ENCODE measurements at regions not wholly inside any gene's neighbourhood (a gene's known extent, or its start where the extent isn't known, plus 50 kb on each side); places are given as distances from the start of the nearest gene placed in this dataset.

GRCh38 chr9:96160866-96161265, 141.1 kb downstream of the HSD17B3 start:
- Histone ChIP-seq H3F3A (ENCODE audit: low read depth) (no peaks in the 10 kb centered on the region), H3K9me2 (replicated peaks; ENCODE audit: low read depth, low read length) (no peaks in the 10 kb centered on the region), H3K4me3 (ENCODE audit: low read length, poor library complexity, severe bottlenecking) (no peak overlapping the region), H3K4me1 (ENCODE audit: insufficient read depth, low read length, poor library complexity, severe bottlenecking) (peaks cover 17% of the 10 kb centered on the region), H2AFZ (ENCODE audit: low read length) (no peak overlapping the region), H3K79me2 (ENCODE audit: insufficient read depth, low read length) (no peaks in the 10 kb centered on the region), H3K27me3 (ENCODE audit: insufficient read depth, low read length, poor library complexity, severe bottlenecking) (peaks cover 75% of the 10 kb centered on the region), H4K20me1 (ENCODE audit: insufficient read depth, low read length, poor library complexity, severe bottlenecking) (peaks cover 2% of the 10 kb centered on the region), H3K4me2 (ENCODE audit: low read depth, low read length, poor library complexity, severe bottlenecking) (no peak overlapping the region), H3K36me3 (ENCODE audit: insufficient read depth, low read length) (no peaks in the 10 kb centered on the region), H3K9ac (ENCODE audit: low read depth, low read length, poor library complexity, severe bottlenecking) (no peak overlapping the region), H3K9me3 (ENCODE audit: insufficient read depth, low read depth, low read length) (no peaks in the 10 kb centered on the region)
- no peak for TF ChIP-seq EZH2phosphoT487 (IDR thresholded peaks at IDR 0.05; ENCODE audit: borderline replicate concordance)
- TF ChIP-seq CTCF (conservative IDR thresholded peaks at IDR 0.05; ENCODE audit: low read length), result no peak

GRCh38 chr9:96160168-96160567, 141.8 kb downstream of the HSD17B3 start:
- peaks cover 17% of the 10 kb centered on the region for H3K4me1 ChIP-seq (ENCODE audit: insufficient read depth, low read length, poor library complexity, severe bottlenecking)
- TF ChIP-seq CTCF (conservative IDR thresholded peaks at IDR 0.05; ENCODE audit: low read length), result no peak
- TF ChIP-seq EZH2phosphoT487 (IDR thresholded peaks at IDR 0.05; ENCODE audit: borderline replicate concordance), result no peak
- no peaks in the 10 kb centered on the region for H3F3A ChIP-seq (ENCODE audit: low read depth)
- peaks cover 2% of the 10 kb centered on the region for H4K20me1 ChIP-seq (ENCODE audit: insufficient read depth, low read length, poor library complexity, severe bottlenecking)
- H3K9me3 ChIP-seq (ENCODE audit: insufficient read depth, low read depth, low read length), result no peaks in the 10 kb centered on the region
- H3K79me2 ChIP-seq (ENCODE audit: insufficient read depth, low read length), result no peaks in the 10 kb centered on the region
- H3K9me2 ChIP-seq (replicated peaks; ENCODE audit: low read depth, low read length), result no peaks in the 10 kb centered on the region
- H3K4me3 ChIP-seq (ENCODE audit: low read length, poor library complexity, severe bottlenecking), result no peak overlapping the region
- no peak overlapping the region for H2AFZ ChIP-seq (ENCODE audit: low read length)
- H3K9ac ChIP-seq (ENCODE audit: low read depth, low read length, poor library complexity, severe bottlenecking), result no peak overlapping the region
- peaks cover 79% of the 10 kb centered on the region for H3K27me3 ChIP-seq (ENCODE audit: insufficient read depth, low read length, poor library complexity, severe bottlenecking)
- no peaks in the 10 kb centered on the region for H3K36me3 ChIP-seq (ENCODE audit: insufficient read depth, low read length)
- H3K4me2 ChIP-seq (ENCODE audit: low read depth, low read length, poor library complexity, severe bottlenecking), result no peak overlapping the region

GRCh38 chr9:96159596-96159995, 142.4 kb downstream of the HSD17B3 start:
- no peaks in the 10 kb centered on the region for H3K36me3 ChIP-seq (ENCODE audit: insufficient read depth, low read length)
- H4K20me1 ChIP-seq (ENCODE audit: insufficient read depth, low read length, poor library complexity, severe bottlenecking), result peaks cover 2% of the 10 kb centered on the region
- H3K27me3 ChIP-seq (ENCODE audit: insufficient read depth, low read length, poor library complexity, severe bottlenecking), result peaks cover 76% of the 10 kb centered on the region
- H3K4me1 ChIP-seq (ENCODE audit: insufficient read depth, low read length, poor library complexity, severe bottlenecking), result peaks cover 17% of the 10 kb centered on the region
- H3K9me3 ChIP-seq (ENCODE audit: insufficient read depth, low read depth, low read length), result no peaks in the 10 kb centered on the region
- no peak overlapping the region for H2AFZ ChIP-seq (ENCODE audit: low read length)
- H3K4me2 ChIP-seq (ENCODE audit: low read depth, low read length, poor library complexity, severe bottlenecking), result no peak overlapping the region
- no peak for TF ChIP-seq CTCF (conservative IDR thresholded peaks at IDR 0.05; ENCODE audit: low read length)
- no peak for TF ChIP-seq EZH2phosphoT487 (IDR thresholded peaks at IDR 0.05; ENCODE audit: borderline replicate concordance)
- no peaks in the 10 kb centered on the region for H3K79me2 ChIP-seq (ENCODE audit: insufficient read depth, low read length)
- H3F3A ChIP-seq (ENCODE audit: low read depth), result no peaks in the 10 kb centered on the region
- H3K9ac ChIP-seq (ENCODE audit: low read depth, low read length, poor library complexity, severe bottlenecking), result no peak overlapping the region
- no peak overlapping the region for H3K4me3 ChIP-seq (ENCODE audit: low read length, poor library complexity, severe bottlenecking)
- H3K9me2 ChIP-seq (replicated peaks; ENCODE audit: low read depth, low read length), result no peaks in the 10 kb centered on the region

Measured in Loucy (cell line).